ENCODE measurements at regions not wholly inside any gene's neighbourhood (a gene's known extent, or its start where the extent isn't known, plus 50 kb on each side); places are given as distances from the start of the nearest gene placed in this dataset.
"Not testable (repeated sequence)": the region's sequence is repeated elsewhere in the genome, so short reads cannot be mapped to it uniquely, and the experiment has no call there.

DNA sequence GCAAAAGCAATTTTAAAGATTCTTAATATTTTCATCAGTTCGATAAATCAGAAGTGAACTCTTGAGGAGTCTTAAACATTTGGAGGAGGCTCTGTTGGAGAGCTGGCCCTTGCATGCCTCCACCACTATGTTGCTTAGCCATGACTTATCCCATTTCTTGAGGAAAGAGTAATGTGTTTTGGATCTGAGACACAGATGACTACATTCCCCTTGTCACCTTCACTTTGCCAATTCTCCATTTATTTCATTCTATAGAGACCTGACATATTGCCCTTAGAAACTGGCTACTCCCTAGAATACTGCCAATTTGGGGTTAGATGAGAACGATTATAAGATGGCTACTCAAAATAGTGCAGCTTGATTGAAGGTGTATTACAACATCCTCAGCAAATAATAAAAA, 157.4 kb upstream of the TMEM260 start:
- no peak for DNase-seq (ENCODE audit: low read depth)

DNA sequence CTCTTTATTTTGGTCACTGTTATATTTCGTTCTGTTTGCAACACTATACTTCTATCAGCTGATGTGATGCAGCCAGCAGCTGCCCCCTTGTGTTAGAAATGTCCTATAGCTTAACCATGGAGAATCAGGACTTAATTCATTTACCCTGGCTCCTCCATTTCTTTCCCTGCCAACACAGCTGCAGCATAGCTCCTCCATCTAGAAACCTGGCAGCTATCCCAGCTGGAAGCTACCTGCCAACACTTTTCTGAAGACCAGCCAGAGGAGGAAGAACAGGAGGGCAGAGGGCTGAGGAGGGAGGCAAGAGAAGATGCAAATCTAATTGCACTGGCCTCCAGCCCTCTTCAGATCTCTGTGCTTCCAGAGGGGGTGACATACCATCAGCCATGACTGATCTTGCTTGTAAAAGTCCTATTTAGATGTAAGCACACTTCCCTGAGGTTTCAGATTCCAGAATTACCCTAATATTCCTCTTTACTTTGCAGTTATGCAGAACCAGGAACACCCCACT, 156.8 kb upstream of the TMEM260 start:
- no peak for DNase-seq (ENCODE audit: low read depth)

DNA sequence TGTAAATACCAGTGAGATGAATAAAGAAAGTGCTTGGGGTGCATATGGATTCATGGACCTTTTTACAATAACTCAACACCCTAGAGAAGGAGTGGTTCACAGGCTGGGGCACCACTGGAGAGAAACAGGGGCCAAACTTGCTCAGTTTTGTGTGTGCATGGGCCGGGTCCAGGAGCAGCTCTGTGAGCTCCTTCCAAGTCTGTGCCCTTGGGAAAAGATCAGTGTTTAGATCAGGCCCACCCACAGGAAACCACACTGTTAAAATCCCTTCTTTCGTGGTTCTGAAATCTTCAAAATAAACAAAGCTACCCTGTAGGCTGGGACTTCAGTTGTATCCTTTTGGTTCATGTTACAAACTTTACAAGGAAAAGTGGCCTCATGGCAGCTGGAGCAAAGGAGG, 156.1 kb upstream of the TMEM260 start:
- DNase-seq (ENCODE audit: low read depth), result no peak

DNA sequence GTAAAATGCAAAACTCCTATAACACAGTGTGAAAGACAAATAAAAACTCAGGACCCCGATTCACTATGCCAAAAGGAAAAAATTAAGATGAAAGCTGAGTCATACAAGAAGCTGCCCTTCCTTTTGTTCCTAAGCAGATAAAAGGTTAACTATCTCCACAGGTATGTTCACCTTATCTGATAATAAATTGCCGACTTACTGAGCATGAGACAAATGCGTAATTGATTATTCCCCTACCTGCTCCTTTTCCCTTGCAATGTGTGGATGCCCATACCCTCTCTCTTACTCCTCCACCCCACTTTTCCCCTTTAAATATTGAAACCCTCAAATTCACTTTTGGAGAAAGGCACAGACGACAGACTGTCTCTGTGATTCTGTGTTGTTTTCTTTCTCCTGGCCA, 148.6 kb upstream of the TMEM260 start:
- DNase-seq (ENCODE audit: low read depth), result no peak

DNA sequence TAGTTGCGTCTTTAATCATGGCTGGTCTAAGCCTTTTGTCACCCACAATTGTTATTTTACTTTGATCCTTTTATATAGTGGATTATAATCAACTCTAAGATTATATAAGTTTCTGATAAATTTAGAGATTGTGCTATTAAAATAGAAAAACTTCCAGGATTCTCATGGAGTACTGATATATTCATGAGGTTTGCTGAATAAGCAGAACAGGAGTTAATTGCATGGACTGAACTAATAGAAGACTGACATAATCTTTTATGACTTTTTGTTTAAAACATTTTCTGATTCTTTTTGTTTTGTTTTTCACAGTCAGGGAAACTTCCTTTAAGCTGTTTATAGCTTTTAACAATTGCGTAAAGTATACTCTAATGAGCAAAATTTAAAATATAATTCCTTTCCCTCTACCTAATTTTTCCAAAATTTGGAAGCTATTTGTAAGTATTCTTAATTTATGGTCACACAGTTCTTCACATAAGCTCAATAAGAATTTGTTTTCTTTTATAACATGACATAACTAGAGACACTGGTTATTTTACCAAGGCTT, 129.9 kb upstream of the TMEM260 start:
- no peak for DNase-seq (ENCODE audit: low read depth)

DNA sequence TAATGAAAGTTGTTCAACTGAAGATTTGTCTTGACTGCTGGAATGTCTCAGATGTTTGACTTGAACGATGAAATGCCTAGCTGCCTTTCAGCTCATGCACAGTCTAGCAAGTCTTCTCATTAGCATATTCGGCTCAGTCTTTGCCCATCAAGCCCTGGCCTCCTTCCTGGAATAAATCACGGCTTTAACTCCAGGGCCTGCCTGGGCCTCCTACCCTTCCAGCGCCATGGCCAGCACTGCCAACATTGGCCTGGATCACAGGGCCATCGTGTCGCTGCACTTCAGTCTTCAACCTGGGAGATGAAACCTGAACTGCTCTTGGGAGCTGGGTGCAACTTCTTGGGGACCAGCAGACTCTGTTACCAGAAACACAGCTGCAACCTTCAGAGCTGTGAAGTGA, 126.7 kb upstream of the TMEM260 start:
- no peak for DNase-seq (ENCODE audit: low read depth)

DNA sequence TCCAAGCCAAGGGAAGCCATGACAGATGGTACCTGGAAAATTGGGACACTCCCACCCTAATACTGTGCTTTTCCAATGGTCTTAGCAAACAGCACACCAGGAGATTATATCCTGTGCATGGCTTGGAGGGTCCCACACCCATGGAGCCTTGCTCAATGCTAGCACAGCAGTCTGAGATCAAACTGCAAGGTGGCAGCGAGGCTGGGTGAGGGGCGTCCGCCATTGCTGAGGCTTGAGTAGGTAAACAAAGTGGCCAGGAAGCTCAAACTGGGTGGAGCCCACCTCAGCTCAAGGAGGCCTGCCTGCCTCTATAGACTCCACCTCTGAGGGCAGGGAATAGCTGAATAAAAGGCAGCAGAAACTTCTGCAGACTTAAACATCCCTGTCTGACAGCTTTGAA, 124.9 kb upstream of the TMEM260 start:
- DNase-seq (ENCODE audit: low read depth), result not testable (repeated sequence)

DNA sequence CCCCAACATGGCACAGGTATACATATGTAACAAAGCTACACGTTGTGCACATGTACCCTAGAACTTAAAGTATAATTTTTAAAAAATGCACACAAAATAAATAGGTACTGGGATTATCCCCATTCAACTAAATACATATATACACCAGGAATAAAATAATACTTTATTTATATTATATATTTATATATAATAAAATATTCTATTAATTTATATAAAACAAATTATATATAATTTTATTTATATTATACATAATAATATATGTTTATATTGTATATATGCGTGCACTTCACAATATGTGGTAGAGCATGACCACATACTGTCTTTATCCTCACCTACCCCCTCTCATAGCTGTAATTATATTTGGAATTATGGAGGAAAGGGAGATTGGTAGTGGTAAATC, 119.1 kb upstream of the TMEM260 start:
- DNase-seq (ENCODE audit: low read depth), result no peak

DNA sequence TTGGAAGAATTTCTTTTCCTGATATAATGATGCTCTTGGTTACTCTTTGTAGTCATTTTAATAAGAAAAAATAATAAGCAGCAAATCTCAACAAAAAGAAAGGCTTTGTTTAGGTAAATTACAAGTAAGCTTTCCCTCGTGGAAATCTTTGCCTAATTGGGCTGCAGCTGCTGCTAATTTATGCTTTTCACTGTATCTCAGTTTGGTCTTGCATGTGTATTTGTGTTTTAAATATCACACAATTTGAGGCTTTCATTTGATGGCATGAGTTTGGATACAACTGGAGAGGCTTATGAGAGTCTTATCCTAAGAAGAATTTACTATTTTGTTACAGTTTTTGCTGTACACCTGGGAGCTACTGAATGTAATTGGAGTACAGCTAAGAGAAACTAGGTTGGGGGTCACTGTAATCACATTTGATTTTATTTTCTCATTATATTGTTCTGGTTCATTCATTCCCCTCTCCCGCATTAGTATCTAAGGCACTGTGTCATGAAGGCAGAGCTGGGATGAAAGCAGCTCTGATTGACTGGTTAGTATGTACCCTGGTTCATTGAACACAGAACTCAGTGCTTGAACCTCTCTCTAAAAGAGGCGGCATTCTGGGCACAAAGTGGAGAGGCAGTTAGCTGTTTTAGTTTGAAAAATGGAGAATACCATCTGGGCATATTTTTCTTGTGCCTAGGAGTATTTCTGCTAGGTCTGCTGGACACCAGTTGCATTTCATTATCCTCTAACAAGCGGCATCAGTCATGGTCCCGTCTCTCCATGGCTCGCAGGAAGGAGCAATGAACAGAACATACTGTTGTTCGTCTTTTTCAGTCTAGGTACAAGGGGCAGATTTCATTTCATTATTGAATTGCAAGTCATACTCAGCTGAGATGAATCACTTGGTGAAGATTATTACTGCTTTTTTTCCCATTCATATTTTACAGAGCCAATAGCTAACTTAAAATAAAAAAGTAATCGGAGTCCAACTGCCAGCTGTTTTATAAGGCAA, 118.0 kb upstream of the TMEM260 start:
- no peak for DNase-seq (ENCODE audit: low read depth)

DNA sequence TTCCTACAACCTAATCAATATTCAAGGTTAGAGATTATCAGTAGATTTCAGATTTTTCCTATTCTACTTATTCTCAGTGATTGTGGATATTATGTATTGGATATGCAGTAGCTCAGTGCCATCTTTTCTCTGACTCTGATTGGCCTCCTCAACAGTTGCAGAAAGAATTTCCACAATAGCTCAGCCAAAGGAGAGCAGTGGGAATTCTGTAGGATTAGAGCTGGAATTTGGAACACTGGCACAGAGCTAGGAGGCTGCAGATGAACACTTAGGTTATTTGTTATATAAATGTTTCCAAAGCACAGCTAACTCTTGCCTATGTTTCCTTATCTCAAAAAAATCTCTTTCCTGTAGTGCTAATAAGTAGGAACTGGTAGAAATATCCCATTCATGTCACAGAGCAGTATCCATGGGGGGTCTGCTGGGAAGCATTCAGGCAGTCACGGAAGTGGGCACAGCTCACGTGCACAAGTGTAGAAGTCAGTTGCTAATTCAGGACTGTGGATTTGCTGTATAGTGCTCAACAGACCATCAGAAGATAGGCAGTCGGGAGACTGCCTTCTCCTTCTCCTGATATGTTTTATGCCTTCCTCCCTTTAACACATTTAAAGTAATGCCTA, 116.2 kb upstream of the TMEM260 start:
- DNase-seq (ENCODE audit: low read depth), result no peak

DNA sequence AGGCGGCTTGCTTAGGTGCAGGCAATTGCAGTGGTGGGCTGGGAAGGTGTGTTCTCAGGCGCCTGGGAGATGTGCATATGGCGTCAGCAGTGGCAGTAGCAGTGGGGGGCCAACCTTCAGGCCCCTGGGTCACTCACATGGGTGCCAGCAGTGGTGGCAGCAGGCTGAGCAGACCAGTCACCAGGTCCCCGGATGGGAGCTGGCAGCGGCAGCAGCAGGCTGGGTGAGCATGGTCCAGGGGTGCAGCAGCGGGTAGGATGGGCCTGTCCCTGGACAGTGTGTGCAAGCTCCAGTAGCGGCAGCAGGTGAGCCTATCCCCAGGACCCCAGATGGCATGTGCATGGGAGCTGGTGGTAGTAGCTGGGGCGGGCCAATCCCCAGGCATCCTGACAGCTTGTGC, 108.5 kb upstream of the TMEM260 start:
- DNase-seq (ENCODE audit: low read depth), result no peak

DNA sequence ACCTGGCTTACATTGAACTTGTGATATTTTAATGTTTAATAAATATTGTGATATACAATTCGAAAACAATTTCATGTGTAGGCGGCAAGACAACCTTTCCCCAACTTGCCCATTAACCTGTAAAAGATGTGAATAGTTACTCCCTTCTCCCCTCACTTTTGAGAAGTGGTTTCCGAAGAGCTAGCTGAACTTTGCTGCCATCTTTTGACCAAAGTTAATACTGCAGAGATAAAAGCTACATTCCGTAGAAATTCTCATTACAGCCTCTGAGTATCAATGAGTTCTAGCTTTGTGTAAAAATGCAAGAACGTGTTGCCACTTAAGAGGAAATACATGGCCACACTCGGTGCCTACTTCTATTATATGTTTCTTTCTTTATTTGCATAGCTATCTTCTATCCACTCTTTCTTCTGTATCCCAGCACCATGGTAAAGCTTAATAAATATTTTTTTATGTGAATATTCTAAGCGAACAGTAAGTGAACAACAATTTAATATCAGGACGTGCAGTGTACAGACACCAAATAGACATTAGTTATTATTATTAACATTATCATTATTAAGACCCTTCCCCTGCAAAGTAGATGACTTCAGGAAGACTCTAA, 105.1 kb upstream of the TMEM260 start:
- DNase-seq (ENCODE audit: low read depth), result no peak

DNA sequence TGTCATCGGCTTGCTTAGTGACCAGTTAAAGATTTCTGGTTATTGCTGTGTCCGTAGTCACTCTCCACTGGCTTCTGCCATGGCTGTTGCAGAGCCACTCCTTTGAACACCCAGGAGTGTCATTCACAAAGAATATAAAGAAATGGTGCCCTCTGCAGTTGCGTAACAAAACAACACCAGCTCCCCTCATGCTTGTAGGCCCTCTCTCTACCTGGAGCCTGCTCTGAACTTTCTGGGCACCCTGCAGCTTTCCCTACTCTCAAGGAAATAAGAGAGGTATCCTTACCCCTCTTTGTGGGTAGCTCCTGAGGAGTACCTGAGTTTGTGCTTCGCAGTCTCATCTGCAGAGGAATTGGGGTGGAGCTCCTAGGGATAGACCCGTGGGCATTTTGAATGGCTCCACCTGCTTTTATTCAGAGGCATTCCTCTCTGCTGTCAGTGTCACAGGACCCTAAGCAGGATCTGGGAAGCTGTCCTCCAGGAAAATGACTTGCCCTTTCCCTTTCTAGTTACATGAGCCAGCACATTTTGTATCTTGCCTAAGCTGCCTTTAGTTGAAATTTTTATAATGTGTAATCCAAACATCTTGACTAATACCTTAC, 97.2 kb upstream of the TMEM260 start:
- no peak for DNase-seq (ENCODE audit: low read depth)

DNA sequence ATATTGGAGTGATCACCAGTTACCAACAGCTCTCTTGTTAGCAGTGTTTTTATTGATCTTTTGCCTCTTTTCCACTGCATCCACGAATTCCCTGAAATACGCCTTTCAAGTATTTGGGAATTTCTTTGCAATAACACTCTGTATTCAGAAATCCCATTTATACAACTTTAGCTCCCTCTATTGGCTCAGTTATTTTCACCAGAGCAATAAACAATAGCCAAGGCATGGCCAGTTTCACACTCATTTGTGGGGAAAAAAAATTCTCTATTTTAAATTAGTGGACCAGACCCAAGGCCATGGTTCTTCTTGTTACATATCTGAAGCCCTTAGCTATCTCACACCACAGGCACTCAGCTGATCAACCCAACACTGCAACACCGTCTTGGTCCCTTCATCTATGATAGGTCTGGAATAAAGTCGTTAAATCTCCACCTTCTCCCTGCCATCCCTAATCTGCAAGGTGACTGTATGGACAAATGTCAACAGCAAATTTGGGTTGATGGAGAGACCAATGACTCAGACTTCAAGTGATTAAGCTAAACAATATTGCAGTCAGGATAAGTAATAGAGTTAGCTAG, 92.4 kb upstream of the TMEM260 start:
- no peak for DNase-seq (ENCODE audit: low read depth)

DNA sequence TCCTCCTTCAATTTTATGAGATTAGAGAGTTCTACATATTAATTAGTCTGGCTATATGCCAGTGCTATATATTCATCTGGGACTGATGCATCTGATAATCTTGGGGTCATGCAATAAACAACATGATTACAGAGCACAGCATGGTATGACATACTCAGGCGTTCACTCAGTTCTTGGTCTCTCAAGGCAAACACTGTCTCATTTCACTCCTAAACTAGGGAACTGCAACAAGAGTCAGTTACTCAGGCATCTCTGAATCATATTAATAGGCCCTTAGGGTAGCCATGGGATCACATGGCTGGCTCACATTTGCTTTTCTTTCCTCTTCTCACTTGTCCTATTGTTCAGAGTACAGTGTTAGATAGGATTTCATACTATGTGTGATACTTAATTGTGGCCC, 91.8 kb upstream of the TMEM260 start:
- DNase-seq (ENCODE audit: low read depth), result no peak

DNA sequence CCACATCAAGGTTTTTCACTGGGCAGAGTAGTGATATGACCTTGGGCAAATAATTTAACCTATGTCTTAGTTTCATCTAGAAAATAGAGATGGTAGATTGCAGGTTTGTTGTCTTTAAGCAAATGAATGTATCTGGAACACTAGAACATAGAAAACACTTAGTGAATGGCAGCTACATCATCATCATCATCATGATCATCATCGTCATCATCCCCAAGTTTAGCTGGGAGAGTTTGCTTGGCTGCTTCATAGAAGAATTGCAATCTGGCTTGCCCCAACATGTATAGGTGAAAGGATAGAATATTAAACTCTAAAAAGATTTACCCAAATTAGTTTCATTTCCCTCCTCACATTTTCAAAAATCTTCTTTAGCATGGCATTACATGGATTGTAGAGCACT, 91.3 kb upstream of the TMEM260 start:
- no peak for DNase-seq (ENCODE audit: low read depth)

DNA sequence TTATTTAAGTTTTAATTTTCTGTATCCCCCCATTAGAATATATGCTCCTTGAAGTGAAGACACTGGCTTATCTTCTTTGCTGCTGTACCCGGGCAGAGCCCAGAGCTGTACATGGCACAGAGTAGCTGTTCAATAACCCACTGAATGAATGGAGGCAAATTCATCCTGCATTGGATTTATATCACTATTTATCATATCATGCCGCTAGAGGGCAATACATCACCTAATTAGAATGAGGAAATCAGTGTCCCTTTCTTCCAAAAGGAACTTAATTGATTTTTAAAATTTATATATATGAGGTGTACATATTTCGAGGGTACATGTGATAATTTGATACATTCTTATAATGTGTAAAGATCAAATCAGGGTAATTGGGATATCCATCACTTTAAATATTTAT, 89.2 kb upstream of the TMEM260 start:
- no peak for DNase-seq (ENCODE audit: low read depth)

DNA sequence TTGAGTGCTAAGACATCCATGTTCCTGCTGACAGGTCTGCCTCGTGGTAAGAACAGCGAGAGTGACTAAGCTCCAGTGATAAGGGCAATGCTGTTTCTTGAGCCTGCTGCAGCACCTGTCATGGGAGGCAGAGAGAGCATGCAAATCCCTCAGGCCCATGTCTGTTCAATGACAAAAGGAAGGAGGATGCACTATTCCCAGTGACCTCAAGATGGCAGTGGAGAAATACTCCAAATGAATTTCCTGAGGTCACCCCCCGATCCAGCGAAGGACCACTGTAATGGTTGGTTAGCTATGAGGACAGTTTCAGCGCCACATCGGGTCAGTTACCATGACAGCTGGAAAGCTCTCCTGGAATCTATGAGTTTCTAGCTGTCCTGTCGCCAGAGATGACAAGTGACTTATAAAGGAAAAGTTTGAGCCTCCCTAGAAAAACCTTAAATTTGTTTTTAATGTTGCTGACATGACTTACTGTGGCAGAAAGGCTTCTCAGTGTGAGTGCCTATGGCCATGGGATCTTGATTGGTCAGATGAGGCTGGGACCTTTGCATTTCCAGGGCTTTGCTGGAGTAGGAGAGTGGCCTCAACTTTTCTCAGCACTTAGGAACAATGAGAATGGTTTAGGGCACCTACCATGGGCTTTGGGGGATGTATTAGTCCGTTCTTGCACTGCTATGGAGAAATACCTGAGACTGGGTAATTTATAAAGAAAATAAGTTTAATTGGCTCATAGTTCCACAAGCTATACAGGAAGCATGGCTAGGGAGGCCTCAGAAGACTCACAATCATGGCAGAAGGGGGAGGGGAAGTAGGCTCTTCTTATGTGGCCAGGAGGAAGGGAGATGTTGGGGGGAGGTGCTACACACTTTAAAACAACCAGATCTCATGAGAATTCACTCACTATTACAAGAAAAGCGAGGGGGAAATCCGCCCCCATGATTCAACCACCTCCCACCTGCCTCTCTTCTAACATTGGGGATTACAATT, 88.0 kb upstream of the TMEM260 start:
- DNase-seq (ENCODE audit: low read depth), result peak; percentile 9

DNA sequence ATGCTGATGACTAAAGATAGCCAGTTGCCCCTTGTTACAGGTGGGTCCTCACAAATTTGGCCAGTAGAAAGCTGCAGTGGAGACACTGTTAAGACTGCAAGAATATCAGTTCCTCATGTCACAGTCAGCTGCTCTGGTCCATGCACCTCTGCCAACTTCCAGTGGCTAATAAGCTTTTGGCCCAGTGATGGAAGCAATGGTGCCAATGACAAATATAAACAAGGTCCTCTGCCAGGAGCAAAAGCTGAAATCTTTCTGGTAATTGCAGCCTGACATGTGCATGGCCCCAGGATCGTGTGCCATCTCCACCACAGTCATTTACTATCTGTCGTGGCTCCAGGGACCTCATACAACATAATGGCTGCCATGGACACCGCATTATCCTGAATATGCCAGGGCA, 85.4 kb upstream of the TMEM260 start:
- DNase-seq (ENCODE audit: low read depth), result no peak

DNA sequence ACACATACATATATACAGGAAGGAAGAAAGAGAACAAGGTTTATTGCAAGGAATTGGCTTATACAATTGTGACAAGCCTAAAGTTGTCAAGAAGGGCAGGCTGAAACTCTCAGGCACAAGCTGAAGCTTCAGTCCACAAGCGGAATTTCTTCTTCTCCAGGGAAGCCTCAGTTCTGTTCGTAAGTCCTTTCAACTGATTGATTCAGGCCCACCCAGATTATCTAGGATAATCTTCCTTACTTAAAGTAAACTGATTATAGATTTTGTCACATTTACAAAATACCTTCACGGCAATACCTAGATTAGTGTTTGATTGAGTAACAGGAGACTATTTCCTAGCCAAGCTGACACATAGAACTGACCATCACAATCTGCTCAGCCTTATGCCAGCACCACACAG, 81.5 kb upstream of the TMEM260 start:
- no peak for DNase-seq (ENCODE audit: low read depth)
